AG09319 (cell line): ENCODE measurements at regions not wholly inside any gene's neighbourhood (a gene's known extent, or its start where the extent isn't known, plus 50 kb on each side); places are given as distances from the start of the nearest gene placed in this dataset.

ENCODE experiments used
- DNase-seq: peaks from one replicate; pipeline ENCODE4 v3.0.0-alpha.2; 2010; ENCODE audit warnings: low read depth; ENCODE audit errors: extremely low read depth
- TF ChIP-seq, protein P1 (sequence below): IDR thresholded peaks from 2 replicates; pipeline ENCODE4 v1.5.1; 2011; ENCODE audit warnings: low read depth, mild to moderate bottlenecking, inconsistent platforms, low read length, moderate library complexity

DNA sequence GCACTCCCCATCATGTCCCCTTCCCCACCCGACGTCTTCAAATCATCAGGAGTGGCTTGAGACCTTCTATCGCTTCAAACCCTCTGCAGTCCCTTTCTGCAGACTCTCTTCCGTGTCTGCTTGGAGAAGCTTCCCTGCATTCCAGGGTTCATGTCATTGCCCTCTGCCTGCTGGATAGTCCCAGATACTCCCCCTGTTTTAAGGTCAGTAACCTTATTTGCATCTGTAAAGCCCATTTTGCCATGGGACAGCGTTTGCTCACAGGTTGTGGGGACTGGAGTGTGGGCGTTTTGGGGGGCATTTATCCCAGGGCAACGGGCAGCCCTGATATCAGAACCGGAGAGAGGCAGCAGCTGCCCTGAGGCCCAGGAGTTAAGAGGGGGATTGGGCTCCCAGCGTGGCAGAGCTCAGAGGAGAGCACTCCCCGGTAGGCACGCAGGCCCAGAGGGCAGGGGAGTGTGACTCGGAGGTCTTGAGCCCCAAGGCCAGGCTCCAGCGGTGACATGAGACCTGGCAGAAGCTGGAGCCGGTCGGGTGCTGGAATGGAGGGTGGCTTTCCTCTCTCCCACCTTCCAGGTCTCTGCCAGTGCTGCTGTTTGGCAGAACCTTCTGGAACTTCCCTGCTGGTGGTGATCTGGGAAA is 73.8 kb downstream of the RTP5 start:
- no peak for DNase-seq
- TF ChIP-seq, protein P1, sequence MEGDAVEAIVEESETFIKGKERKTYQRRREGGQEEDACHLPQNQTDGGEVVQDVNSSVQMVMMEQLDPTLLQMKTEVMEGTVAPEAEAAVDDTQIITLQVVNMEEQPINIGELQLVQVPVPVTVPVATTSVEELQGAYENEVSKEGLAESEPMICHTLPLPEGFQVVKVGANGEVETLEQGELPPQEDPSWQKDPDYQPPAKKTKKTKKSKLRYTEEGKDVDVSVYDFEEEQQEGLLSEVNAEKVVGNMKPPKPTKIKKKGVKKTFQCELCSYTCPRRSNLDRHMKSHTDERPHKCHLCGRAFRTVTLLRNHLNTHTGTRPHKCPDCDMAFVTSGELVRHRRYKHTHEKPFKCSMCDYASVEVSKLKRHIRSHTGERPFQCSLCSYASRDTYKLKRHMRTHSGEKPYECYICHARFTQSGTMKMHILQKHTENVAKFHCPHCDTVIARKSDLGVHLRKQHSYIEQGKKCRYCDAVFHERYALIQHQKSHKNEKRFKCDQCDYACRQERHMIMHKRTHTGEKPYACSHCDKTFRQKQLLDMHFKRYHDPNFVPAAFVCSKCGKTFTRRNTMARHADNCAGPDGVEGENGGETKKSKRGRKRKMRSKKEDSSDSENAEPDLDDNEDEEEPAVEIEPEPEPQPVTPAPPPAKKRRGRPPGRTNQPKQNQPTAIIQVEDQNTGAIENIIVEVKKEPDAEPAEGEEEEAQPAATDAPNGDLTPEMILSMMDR: no peak

DNA sequence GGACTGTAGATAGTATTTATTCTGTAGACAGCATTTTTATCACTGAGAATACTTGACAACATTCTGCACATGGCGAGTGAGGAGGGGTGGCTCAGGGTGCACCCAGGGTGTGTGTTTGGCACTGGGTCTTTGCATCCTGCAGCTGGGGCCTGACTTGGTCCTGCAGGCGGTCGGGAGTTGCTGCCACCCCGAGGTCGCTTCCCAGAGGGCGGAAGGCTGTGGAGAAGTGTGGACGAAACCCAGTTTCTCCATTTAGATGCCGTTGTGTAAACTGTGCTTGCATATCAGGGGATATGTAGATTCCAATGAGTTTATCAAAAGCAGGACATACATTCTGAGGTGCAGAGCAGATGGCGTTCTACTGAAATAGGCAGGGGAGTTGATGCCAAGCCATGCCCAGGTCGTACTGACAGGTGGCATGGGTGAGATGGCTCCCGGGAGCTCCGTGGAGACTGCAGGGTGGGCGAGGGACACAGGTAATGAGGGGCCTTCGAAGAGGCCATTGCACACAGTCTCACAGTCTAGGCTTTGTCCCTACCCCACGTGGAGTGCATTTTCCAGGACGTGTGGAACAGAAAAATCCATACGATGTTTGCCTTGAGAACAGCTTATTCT is 74.5 kb downstream of the RTP5 start:
- TF ChIP-seq, protein P1: no peak
- DNase-seq: no peak

DNA sequence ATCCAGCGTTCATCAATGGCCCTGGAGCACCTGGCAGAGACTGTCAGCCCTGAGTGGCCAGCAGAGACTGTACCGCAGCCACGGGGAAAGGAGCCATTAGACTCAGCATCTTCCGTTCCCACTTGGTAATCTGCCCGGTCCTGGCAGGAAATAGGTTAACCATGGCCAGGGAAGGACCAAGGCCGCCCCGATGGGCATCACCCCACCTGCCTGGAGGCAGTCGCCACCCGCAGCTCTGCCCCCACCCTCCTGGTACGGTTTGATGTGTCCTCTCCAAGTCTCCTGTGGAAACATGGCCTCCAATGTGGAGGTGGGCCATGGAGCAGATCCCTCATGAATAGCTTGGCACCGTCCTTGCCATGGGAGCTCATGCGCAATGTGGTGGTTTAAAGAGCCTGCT is 75.3 kb downstream of the RTP5 start:
- TF ChIP-seq, protein P1: no peak
- no peak for DNase-seq

DNA sequence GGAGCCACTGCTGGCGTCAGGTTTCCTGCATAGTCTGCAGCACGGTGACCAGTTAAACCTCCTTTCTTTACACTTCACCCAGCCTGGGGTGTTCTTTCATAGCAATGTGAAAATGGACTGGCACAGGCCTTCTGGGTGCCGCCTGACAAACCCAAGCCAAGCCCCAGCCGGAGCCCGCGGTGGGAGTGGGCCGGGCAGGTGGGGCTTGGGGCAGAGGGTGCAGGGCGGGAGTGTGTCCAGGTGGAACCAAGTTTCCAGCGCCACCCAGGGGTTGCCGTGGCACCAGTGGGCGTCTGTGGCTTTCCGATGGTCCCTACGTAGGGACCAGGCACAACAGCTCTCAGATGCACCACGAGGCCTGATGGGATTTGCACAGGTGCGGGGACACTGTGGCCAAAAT is 75.8 kb downstream of the RTP5 start:
- DNase-seq: no peak
- TF ChIP-seq, protein P1: no peak

DNA sequence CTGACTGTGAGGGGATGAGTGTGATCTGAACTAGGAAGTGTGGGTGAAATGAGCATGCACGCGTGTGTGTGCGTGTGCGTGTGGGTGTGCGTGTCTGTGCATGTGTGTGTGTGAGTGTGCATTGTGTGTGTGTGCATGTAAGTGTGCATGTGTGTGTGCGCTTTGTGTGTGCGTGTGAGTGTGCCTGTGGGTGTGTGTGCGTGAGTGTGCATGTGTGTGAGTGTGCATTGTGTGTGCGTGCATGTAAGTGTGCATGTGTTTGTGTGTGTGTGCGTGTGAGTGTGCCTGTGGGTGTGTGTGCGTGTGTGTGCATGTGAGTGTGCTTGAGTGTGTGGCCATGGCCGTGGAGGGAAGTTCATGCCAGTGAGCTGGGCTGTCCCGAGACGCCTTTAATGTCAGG is 76.3 kb downstream of the RTP5 start:
- TF ChIP-seq, protein P1: no peak
- DNase-seq: no peak

DNA sequence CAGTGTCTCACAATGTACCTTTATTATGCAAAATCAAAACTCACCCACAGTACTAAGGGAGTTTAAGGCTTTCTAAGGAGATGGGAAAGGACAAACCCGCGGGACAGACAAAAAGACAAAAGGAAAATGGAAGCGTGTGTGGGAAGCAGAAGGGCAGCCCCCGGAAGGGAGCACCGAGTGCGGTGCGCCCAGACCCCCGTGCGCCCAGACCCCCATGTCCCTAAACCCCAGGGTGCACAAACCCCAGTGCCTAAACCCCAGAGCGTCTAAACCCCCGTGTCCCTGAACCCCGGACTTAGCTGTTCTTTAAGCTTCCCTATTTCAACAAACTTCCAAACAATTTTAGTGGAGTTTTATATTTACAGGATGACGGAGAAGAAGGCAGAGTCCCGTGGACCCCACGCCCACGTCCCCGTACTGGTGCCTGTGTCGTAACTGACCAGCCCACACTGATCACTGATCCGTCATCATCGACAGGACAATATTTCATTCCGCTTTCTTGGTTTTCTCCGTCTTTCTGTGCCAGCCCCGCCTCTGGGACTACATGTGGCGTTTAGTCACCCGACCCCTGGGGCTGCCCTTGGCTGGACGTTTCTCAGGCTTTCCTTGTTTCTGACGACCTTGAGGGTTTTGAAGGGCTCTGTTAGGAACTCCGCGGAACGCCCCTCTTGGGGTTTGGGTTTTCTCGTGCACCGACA is 76.9 kb downstream of the RTP5 start:
- TF ChIP-seq, protein P1: no peak
- no peak for DNase-seq

DNA sequence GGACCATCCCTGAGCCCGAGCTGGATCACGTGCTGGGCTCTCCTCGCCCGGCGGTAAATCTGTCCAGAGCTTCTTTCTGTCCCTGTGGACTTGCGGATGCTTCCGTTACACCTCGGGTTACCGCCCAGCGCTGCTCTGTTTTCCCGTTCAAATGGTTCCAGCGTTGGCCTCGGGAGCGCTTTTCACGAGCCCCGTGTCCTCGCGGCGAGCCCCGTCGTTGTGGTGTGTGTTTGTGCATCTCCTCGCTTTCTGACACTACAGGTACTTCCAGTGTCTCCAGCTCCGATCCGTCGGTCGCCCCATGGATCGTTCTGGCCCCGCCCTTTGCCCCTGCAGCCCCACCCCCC is 77.4 kb downstream of the RTP5 start:
- DNase-seq: no peak
- TF ChIP-seq, protein P1: no peak
